ENCODE measurements at regions not wholly inside any gene's neighbourhood (a gene's known extent, or its start where the extent isn't known, plus 50 kb on each side); places are given as distances from the start of the nearest gene placed in this dataset.

DNA sequence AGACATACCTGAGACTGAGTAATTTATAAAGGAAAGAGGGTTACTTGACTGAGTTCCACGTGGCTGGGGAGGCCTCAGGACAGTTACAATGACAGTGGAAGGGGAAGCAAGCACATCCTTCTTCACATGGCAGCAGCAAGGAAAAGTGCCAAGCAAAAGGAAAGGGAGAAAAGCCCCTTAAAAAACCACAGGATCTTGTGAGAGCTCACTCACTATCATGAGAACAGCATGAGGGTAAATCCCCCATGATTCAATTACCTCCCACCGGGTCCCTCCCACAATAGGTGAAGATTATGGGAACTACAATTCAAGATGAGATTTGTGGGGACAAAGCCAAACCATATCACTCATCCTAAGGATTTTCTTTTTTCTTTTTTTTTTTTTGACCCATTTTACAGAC, 177.8 kb upstream of the EEA1 start:
- TF ChIP-seq POLR2A (IDR thresholded peaks at IDR 0.05) = no peak
- TF ChIP-seq, protein P1, sequence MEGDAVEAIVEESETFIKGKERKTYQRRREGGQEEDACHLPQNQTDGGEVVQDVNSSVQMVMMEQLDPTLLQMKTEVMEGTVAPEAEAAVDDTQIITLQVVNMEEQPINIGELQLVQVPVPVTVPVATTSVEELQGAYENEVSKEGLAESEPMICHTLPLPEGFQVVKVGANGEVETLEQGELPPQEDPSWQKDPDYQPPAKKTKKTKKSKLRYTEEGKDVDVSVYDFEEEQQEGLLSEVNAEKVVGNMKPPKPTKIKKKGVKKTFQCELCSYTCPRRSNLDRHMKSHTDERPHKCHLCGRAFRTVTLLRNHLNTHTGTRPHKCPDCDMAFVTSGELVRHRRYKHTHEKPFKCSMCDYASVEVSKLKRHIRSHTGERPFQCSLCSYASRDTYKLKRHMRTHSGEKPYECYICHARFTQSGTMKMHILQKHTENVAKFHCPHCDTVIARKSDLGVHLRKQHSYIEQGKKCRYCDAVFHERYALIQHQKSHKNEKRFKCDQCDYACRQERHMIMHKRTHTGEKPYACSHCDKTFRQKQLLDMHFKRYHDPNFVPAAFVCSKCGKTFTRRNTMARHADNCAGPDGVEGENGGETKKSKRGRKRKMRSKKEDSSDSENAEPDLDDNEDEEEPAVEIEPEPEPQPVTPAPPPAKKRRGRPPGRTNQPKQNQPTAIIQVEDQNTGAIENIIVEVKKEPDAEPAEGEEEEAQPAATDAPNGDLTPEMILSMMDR (IDR thresholded peaks at IDR 0.05) = no peak

Data from uterus (tissue), 2 donors.